Liver (tissue), 8 donors: ENCODE measurements at regions not wholly inside any gene's neighbourhood (a gene's known extent, or its start where the extent isn't known, plus 50 kb on each side); places are given as distances from the start of the nearest gene placed in this dataset.

ENCODE experiments used
- DNase-seq: peaks from one replicate; pipeline ENCODE4 v3.0.0-alpha.2; 2017; ENCODE audit warnings: low spot score
- H3K27ac ChIP-seq, 2 donors: one replicate each; pipeline ENCODE4 v1.7.0; 2013; ENCODE audit warnings: inconsistent platforms in 2 of 2, low read length in 2 of 2, control low read depth in 1 of 2, low read depth in 1 of 2, mild to moderate bottlenecking in 1 of 2
- H3K27me3 ChIP-seq, 4 donors: one replicate each; pipeline versions ENCODE4 v1.6.1 to v1.7.0; 2013; ENCODE audit warnings: low read length in 3 of 4, inconsistent platforms in 1 of 4, mild to moderate bottlenecking in 1 of 4, moderate library complexity in 1 of 4; ENCODE audit not compliant: control insufficient read depth in 4 of 4, insufficient read depth in 4 of 4
- H3K36me3 ChIP-seq, 4 donors: one replicate each; pipeline versions ENCODE4 v1.6.1 to v1.7.0; 2013; ENCODE audit warnings: low read length in 3 of 4, mild to moderate bottlenecking in 3 of 4, low read depth in 1 of 4, moderate library complexity in 1 of 4; ENCODE audit not compliant: control insufficient read depth in 4 of 4, insufficient read depth in 3 of 4
- H3K4me1 ChIP-seq, 4 donors: one replicate each; pipeline versions ENCODE4 v1.6.1 to v1.7.0; 2013; ENCODE audit warnings: low read length in 3 of 4, mild to moderate bottlenecking in 3 of 4, moderate library complexity in 1 of 4; ENCODE audit not compliant: control insufficient read depth in 4 of 4, insufficient read depth in 4 of 4
- H3K4me3 ChIP-seq, 3 donors: one replicate each; pipeline versions ENCODE4 v1.6.1 to v1.7.0; 2013; ENCODE audit warnings: low read length in 3 of 3, control low read depth in 1 of 3, low read depth in 1 of 3, mild to moderate bottlenecking in 1 of 3
- H3K9ac ChIP-seq, 2 donors: one replicate each; pipeline ENCODE4 v1.7.0; 2013; ENCODE audit warnings: low read length in 2 of 2, mild to moderate bottlenecking in 2 of 2, moderate library complexity in 2 of 2, control low read depth in 1 of 2, low read depth in 1 of 2
- H3K9me3 ChIP-seq, 4 donors: one replicate each; pipeline versions ENCODE4 v1.6.1 to v1.7.0; 2013; ENCODE audit warnings: low read length in 3 of 4; ENCODE audit not compliant: control insufficient read depth in 4 of 4
- ATF3 ChIP-seq: IDR thresholded peaks from 2 replicates; pipeline ENCODE4 v1.6.1; 2016; ENCODE audit warnings: antibody characterized with exemption
- CTCF ChIP-seq: fragments of 150-350 bp; IDR thresholded peaks from 2 replicates; pipeline ENCODE4 v1.5.1; 2017; ENCODE audit warnings: improper control_type of control experiment, low read depth, low read length; ENCODE audit not compliant: missing input control
- EGR1 ChIP-seq, 2 donors: IDR thresholded peaks; 2 replicates each; pipeline ENCODE4 v1.6.1; 2016 to 2018; ENCODE audit warnings: antibody characterized with exemption in 2 of 2, low read depth in 2 of 2
- FOXA1 ChIP-seq: IDR thresholded peaks from 2 replicates; pipeline ENCODE4 v1.6.1; 2016; ENCODE audit warnings: antibody characterized with exemption
- FOXA2 ChIP-seq: IDR thresholded peaks from 2 replicates; pipeline ENCODE4 v1.6.1; 2016; ENCODE audit warnings: antibody characterized with exemption
- GABPA ChIP-seq, 2 donors: IDR thresholded peaks in 1 of 2; conservative IDR thresholded peaks in 1 of 2; 2 replicates each; pipeline ENCODE4 v1.6.1; 2016; ENCODE audit warnings: antibody characterized with exemption in 2 of 2, mild to moderate bottlenecking in 1 of 2, moderate library complexity in 1 of 2
- HNF4A ChIP-seq, 2 donors: conservative IDR thresholded peaks; 2 replicates each; pipeline ENCODE4 v1.6.1; 2016; ENCODE audit warnings: antibody characterized with exemption in 2 of 2, mild to moderate bottlenecking in 2 of 2
- HNF4G ChIP-seq: IDR thresholded peaks from 2 replicates; pipeline ENCODE4 v1.6.1; 2016; ENCODE audit warnings: antibody characterized with exemption
- JUND ChIP-seq, 2 donors: IDR thresholded peaks; 2 replicates each; pipeline ENCODE4 v1.6.1; 2016; ENCODE audit warnings: antibody characterized with exemption in 2 of 2
- MAX ChIP-seq: IDR thresholded peaks from 2 replicates; pipeline ENCODE4 v1.6.1; 2016; ENCODE audit warnings: antibody characterized with exemption
- NR2F2 ChIP-seq: IDR thresholded peaks from 2 replicates; pipeline ENCODE4 v1.6.1; 2016; ENCODE audit warnings: antibody characterized with exemption
- REST ChIP-seq: IDR thresholded peaks from 2 replicates; pipeline ENCODE4 v1.6.1; 2016; ENCODE audit warnings: antibody characterized with exemption, mild to moderate bottlenecking
- RXRA ChIP-seq, 2 donors: IDR thresholded peaks; 2 replicates each; pipeline ENCODE4 v1.6.1; 2017 to 2018; ENCODE audit warnings: antibody characterized with exemption in 2 of 2, mild to moderate bottlenecking in 1 of 2
- SP1 ChIP-seq: IDR thresholded peaks from 2 replicates; pipeline ENCODE4 v1.6.1; 2018; ENCODE audit warnings: antibody characterized with exemption, mild to moderate bottlenecking
- TAF1 ChIP-seq: conservative IDR thresholded peaks from 2 replicates; pipeline ENCODE4 v1.6.1; 2016; ENCODE audit warnings: antibody characterized with exemption, mild to moderate bottlenecking
- YY1 ChIP-seq: IDR thresholded peaks from 2 replicates; pipeline ENCODE4 v1.6.1; 2016; ENCODE audit warnings: antibody characterized with exemption, mild to moderate bottlenecking
- ZBTB33 ChIP-seq: IDR thresholded peaks from 2 replicates; pipeline ENCODE4 v1.6.1; 2016; ENCODE audit warnings: antibody characterized with exemption
- WGBS: extraction: QIAGEN DNeasy Blood & Tissue Kit; methylation state at CpG from one replicate; pipeline ENCODE4 v1.1.7; 2013; 5-methylcytosine and 5-hydroxymethylcytosine counted together
- donor health status: healthy.
- donor health status: healthy.
- donor health status: healthy.
- donor health status: healthy.
- donor health status: healthy.

- Histone ChIP-seq H3K4me1 (no peaks in the 10 kb centered on the region), H3K4me3 (no peak overlapping the region), H3K9me3 (no peaks in the 10 kb centered on the region), H3K27ac (no peak overlapping the region), H3K9ac (no peak overlapping the region), H3K27me3 (peaks cover 0 to 4% (median 0%) of the 10 kb centered on the region in 4 donors), H3K36me3 (no peaks in the 10 kb centered on the region)
- WGBS: 68% methylated on average over 11 of the region's 11 CpGs
- TF ChIP-seq CTCF (no peak), FOXA2 (no peak), MAX (no peak), ATF3 (no peak), NR2F2 (no peak), HNF4G (no peak), EGR1 (IDR thresholded peaks at IDR 0.05; ENCODE audit: low read depth in 2 of 2) (no peak), ZBTB33 (no peak), TAF1 (no peak), REST (no peak), JUND (IDR thresholded peaks at IDR 0.05) (no peak), FOXA1 (no peak), SP1 (no peak), HNF4A (conservative IDR thresholded peaks at IDR 0.05) (no peak)
- DNase-seq: no peak
Measured at GRCh38 chr6:164826831-164827468, 482.5 kb downstream of the C6orf118 start.

GRCh38 chr6:164825386-164825785, 484.0 kb downstream of the C6orf118 start:
- DNase-seq: no peak
- Histone ChIP-seq H3K9ac (no peak overlapping the region), H3K36me3 (no peaks in the 10 kb centered on the region), H3K4me1 (no peaks in the 10 kb centered on the region), H3K27ac (no peak overlapping the region), H3K4me3 (no peak overlapping the region), H3K9me3 (no peaks in the 10 kb centered on the region), H3K27me3 (peaks cover 0 to 4% (median 0%) of the 10 kb centered on the region in 4 donors)
- TF ChIP-seq YY1 (no peak), CTCF (no peak), RXRA (IDR thresholded peaks at IDR 0.05) (no peak), GABPA (IDR thresholded peaks at IDR 0.05 in 1 of 2, conservative IDR thresholded peaks at IDR 0.05 in 1 of 2) (no peak), MAX (no peak), NR2F2 (no peak), SP1 (no peak)
- WGBS: 78% methylated on average over 3 of the region's 3 CpGs
